ENCODE measurements at regions not wholly inside any gene's neighbourhood (a gene's known extent, or its start where the extent isn't known, plus 50 kb on each side); places are given as distances from the start of the nearest gene placed in this dataset.

DNA sequence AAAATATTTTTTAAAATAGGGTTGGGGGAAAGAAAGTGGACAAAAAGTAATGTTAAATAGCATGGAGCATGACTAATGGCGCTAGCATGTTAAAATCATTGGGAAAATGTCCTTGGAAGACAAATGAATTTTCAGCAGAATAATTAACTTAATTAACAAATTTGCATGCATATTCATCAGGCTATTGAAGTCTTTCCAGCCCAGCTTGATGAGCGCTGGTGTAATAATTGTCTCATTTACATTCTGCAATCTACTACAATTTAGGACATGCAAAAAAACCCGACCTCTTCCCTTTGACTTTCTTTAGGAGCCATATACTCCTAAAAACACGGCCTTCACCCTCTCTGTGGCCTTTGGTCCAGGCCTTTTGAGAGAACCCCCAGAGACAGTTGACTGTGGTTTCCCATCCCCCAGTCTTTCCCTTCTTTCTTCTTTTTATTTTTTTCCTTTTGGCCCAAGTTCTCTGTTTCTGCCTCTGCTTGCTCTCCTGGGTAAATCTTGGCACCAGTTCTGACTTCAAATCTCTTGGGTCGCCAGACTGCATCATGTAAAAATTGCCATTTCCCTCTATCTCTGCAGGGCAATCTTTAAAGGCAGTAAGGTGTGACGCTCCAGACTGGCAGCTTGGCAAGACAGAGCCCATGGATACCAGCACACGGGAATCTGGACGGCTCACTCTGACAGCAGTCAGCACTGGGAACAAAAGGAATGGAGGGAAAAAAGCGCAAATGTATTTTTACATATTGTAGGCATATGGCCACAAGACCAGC is 105.5 kb downstream of the NEUROD6 start:
- no peak for DNase-seq (ENCODE audit: low read depth in 1 of 2, low spot score in 1 of 2)

DNA sequence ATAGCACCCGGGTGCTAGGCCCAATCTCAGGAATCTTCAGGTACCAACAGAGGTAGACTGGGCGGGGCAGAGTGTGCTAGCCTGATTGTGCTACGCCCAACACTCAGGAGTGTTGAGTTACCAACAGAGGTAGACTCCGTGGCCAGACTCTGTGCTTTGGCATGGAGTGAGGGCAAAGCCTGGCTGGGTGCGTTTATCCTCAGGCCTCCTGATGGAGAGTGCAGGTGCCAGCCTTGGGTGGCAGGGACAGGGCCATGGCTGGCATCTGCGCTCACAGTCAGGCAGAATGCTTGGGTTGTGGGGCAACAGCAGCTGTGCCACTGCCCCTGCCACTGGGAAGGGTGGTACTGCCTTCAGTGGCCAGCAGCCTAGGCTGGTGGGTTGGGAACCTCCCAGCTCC is 111.6 kb downstream of the NEUROD6 start:
- Histone ChIP-seq H3K27me3 (ENCODE audit: insufficient read depth, poor library complexity, severe bottlenecking) (no peaks in the 10 kb centered on the region), H3K27ac (replicated peaks) (no peak overlapping the region), H3K4me3 (replicated peaks; ENCODE audit: insufficient read depth, low read length) (no peak overlapping the region)
- TF ChIP-seq, protein P1, sequence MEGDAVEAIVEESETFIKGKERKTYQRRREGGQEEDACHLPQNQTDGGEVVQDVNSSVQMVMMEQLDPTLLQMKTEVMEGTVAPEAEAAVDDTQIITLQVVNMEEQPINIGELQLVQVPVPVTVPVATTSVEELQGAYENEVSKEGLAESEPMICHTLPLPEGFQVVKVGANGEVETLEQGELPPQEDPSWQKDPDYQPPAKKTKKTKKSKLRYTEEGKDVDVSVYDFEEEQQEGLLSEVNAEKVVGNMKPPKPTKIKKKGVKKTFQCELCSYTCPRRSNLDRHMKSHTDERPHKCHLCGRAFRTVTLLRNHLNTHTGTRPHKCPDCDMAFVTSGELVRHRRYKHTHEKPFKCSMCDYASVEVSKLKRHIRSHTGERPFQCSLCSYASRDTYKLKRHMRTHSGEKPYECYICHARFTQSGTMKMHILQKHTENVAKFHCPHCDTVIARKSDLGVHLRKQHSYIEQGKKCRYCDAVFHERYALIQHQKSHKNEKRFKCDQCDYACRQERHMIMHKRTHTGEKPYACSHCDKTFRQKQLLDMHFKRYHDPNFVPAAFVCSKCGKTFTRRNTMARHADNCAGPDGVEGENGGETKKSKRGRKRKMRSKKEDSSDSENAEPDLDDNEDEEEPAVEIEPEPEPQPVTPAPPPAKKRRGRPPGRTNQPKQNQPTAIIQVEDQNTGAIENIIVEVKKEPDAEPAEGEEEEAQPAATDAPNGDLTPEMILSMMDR (IDR thresholded peaks at IDR 0.05; ENCODE audit: insufficient read depth, low read length): no peak
- TF ChIP-seq GABPA (IDR thresholded peaks at IDR 0.05; ENCODE audit: low read depth): no peak
- TF ChIP-seq, protein P2, sequence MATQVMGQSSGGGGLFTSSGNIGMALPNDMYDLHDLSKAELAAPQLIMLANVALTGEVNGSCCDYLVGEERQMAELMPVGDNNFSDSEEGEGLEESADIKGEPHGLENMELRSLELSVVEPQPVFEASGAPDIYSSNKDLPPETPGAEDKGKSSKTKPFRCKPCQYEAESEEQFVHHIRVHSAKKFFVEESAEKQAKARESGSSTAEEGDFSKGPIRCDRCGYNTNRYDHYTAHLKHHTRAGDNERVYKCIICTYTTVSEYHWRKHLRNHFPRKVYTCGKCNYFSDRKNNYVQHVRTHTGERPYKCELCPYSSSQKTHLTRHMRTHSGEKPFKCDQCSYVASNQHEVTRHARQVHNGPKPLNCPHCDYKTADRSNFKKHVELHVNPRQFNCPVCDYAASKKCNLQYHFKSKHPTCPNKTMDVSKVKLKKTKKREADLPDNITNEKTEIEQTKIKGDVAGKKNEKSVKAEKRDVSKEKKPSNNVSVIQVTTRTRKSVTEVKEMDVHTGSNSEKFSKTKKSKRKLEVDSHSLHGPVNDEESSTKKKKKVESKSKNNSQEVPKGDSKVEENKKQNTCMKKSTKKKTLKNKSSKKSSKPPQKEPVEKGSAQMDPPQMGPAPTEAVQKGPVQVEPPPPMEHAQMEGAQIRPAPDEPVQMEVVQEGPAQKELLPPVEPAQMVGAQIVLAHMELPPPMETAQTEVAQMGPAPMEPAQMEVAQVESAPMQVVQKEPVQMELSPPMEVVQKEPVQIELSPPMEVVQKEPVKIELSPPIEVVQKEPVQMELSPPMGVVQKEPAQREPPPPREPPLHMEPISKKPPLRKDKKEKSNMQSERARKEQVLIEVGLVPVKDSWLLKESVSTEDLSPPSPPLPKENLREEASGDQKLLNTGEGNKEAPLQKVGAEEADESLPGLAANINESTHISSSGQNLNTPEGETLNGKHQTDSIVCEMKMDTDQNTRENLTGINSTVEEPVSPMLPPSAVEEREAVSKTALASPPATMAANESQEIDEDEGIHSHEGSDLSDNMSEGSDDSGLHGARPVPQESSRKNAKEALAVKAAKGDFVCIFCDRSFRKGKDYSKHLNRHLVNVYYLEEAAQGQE (IDR thresholded peaks at IDR 0.05; ENCODE audit: insufficient replicate concordance, low read depth): no peak
- TF ChIP-seq POLR2AphosphoS5 (IDR thresholded peaks at IDR 0.05; ENCODE audit: low read depth): no peak
- no peak for TF ChIP-seq SPI1 (IDR thresholded peaks at IDR 0.05; ENCODE audit: borderline replicate concordance, low read depth)
- DNase-seq (ENCODE audit: low read depth in 1 of 2, low spot score in 1 of 2): no peak

More for the DNA sequence above, 105.5 kb downstream of the NEUROD6 start:
- Histone ChIP-seq H3K27ac (replicated peaks) (no peak overlapping the region), H3K4me3 (replicated peaks; ENCODE audit: insufficient read depth, low read length) (no peak overlapping the region), H3K27me3 (ENCODE audit: insufficient read depth, poor library complexity, severe bottlenecking) (no peaks in the 10 kb centered on the region)
- TF ChIP-seq, protein P2 (IDR thresholded peaks at IDR 0.05; ENCODE audit: insufficient replicate concordance, low read depth): no peak
- TF ChIP-seq SPI1 (IDR thresholded peaks at IDR 0.05; ENCODE audit: borderline replicate concordance, low read depth) (no peak), GABPA (IDR thresholded peaks at IDR 0.05; ENCODE audit: low read depth) (no peak), POLR2AphosphoS5 (IDR thresholded peaks at IDR 0.05; ENCODE audit: low read depth) (no peak)
- TF ChIP-seq, protein P1 (IDR thresholded peaks at IDR 0.05; ENCODE audit: insufficient read depth, low read length): no peak

DNA sequence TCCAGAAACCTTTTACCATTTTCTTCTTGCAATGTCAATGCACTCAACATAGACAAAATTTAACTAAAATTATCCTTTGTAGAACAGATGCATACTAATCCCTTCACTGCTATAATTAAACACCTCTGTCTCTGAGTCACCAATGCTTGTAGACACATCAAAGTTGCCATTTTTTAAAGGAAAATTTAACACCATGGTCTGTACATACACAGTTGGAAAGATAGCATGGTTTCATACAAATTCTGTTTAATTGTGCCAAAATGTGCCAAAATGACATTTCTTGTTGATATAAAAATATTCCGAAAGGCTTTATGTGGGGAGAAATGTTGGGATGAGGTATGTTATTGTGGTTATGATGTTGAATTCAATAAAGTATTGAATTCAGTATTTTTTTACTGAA is 125.8 kb downstream of the NEUROD6 start:
- Histone ChIP-seq H3K4me3 (replicated peaks; ENCODE audit: insufficient read depth, low read length) (no peak overlapping the region), H3K27me3 (ENCODE audit: insufficient read depth, poor library complexity, severe bottlenecking) (peaks cover 3% of the 10 kb centered on the region), H3K27ac (replicated peaks) (no peak overlapping the region)
- TF ChIP-seq SPI1 (IDR thresholded peaks at IDR 0.05; ENCODE audit: borderline replicate concordance, low read depth) (no peak), POLR2AphosphoS5 (IDR thresholded peaks at IDR 0.05; ENCODE audit: low read depth) (no peak), GABPA (IDR thresholded peaks at IDR 0.05; ENCODE audit: low read depth) (no peak)
- TF ChIP-seq, protein P2 (IDR thresholded peaks at IDR 0.05; ENCODE audit: insufficient replicate concordance, low read depth): no peak
- TF ChIP-seq, protein P1 (IDR thresholded peaks at IDR 0.05; ENCODE audit: insufficient read depth, low read length): no peak
- no peak for DNase-seq (ENCODE audit: low read depth in 1 of 2, low spot score in 1 of 2)

All from HL-60 (cell line).